ENCODE measurements at regions not wholly inside any gene's neighbourhood (a gene's known extent, or its start where the extent isn't known, plus 50 kb on each side); places are given as distances from the start of the nearest gene placed in this dataset.

- CTCF ChIA-PET (ENCODE audit: low intra/inter-chr PET ratio, low total read pairs): no interaction called here
- POLR2A ChIA-PET: no interaction called here
- H3K4me3 ChIP-seq (replicated peaks in 1 of 3; ENCODE audit: insufficient read depth in 1 of 3, low read depth in 2 of 3, low read length in 3 of 3): no peak overlapping the region
Observed at GRCh38 chr1:101592845-101593244, 356.0 kb downstream of the S1PR1 start.

More at GRCh38 chr1:101592845-101593244, 356.0 kb downstream of the S1PR1 start:
- TF ChIP-seq ETV5 (CRISPR knock-in tag; IDR thresholded peaks at IDR 0.05; ENCODE audit: borderline replicate concordance) (no peak), AHDC1 (CRISPR knock-in tag; IDR thresholded peaks at IDR 0.05; ENCODE audit: borderline replicate concordance) (no peak), ISX (CRISPR knock-in tag; conservative IDR thresholded peaks at IDR 0.05) (no peak), IKZF4 (CRISPR knock-in tag; IDR thresholded peaks at IDR 0.05; ENCODE audit: borderline replicate concordance, low read depth, not compliant biosample characterization) (no peak), FOSL2 (CRISPR knock-in tag; IDR thresholded peaks at IDR 0.05) (no peak), POGK (CRISPR knock-in tag; conservative IDR thresholded peaks at IDR 0.05) (no peak), NR2C2 (CRISPR knock-in tag; IDR thresholded peaks at IDR 0.05; ENCODE audit: borderline replicate concordance) (no peak)
- TF ChIP-seq, protein P1, sequence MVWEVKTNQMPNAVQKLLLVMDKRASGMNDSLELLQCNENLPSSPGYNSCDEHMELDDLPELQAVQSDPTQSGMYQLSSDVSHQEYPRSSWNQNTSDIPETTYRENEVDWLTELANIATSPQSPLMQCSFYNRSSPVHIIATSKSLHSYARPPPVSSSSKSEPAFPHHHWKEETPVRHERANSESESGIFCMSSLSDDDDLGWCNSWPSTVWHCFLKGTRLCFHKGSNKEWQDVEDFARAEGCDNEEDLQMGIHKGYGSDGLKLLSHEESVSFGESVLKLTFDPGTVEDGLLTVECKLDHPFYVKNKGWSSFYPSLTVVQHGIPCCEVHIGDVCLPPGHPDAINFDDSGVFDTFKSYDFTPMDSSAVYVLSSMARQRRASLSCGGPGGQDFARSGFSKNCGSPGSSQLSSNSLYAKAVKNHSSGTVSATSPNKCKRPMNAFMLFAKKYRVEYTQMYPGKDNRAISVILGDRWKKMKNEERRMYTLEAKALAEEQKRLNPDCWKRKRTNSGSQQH (CRISPR knock-in tag; IDR thresholded peaks at IDR 0.05; ENCODE audit: low read depth): no peak
- TF ChIP-seq, protein P2, sequence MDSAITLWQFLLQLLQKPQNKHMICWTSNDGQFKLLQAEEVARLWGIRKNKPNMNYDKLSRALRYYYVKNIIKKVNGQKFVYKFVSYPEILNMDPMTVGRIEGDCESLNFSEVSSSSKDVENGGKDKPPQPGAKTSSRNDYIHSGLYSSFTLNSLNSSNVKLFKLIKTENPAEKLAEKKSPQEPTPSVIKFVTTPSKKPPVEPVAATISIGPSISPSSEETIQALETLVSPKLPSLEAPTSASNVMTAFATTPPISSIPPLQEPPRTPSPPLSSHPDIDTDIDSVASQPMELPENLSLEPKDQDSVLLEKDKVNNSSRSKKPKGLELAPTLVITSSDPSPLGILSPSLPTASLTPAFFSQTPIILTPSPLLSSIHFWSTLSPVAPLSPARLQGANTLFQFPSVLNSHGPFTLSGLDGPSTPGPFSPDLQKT (CRISPR knock-in tag; IDR thresholded peaks at IDR 0.05; ENCODE audit: borderline replicate concordance): no peak
- in situ Hi-C loops (cut with HindIII; ENCODE audit: extremely low pct_ligation_motif_present, low pct_unique_long_range_greater_than_20kb): no loop called here
- Histone ChIP-seq H3K9ac (ENCODE audit: insufficient read depth, low read depth, low read length) (no peak overlapping the region), H3K27me3 (ENCODE audit: control insufficient read depth in 1 of 2, insufficient read depth in 2 of 2, low read length in 2 of 2) (no peaks in the 10 kb centered on the region), H3K27ac (ENCODE audit: extremely low read length, insufficient read depth, low read length) (no peak overlapping the region), H3K79me2 (ENCODE audit: insufficient read depth, low read length) (no peaks in the 10 kb centered on the region), H3K9me3 (ENCODE audit: low read length) (no peaks in the 10 kb centered on the region), H3K4me1 (ENCODE audit: insufficient read depth, low read length) (no peaks in the 10 kb centered on the region), H3K4me2 (ENCODE audit: low read depth, low read length) (no peak overlapping the region), H3K36me3 (replicated peaks in 1 of 2; ENCODE audit: control insufficient read depth in 1 of 2, insufficient read depth in 2 of 2, low read length in 2 of 2) (no peaks in the 10 kb centered on the region), H4K20me1 (ENCODE audit: insufficient read depth, low read length) (no peaks in the 10 kb centered on the region), H2AFZ (ENCODE audit: low read length) (no peak overlapping the region)
- 52% methylated on average over 1 of the region's 1 CpG for WGBS (ENCODE audit: low lambda C conversion rate)
- intact Hi-C loops (cut with micrococcal nuclease; ENCODE audit: unreplicated experiment): loop anchor here (10.0 kb wide), 1 partner anchor 58 kb away; no protein-coding TSS in a partner anchor
- FAIRE-seq (no peak), DNase-seq (ENCODE audit: low spot score) (no peak), ATAC-seq (no peak)
- no TSS peak for BruUV-seq (replicated peaks)

Data from HepG2 (cell line).